NCI-H1417 treated with DMSO at 0.1 percent for 48 hours (cell line): ENCODE measurements at regions not wholly inside any gene's neighbourhood (a gene's known extent, or its start where the extent isn't known, plus 50 kb on each side); places are given as distances from the start of the nearest gene placed in this dataset.
"Not testable (repeated sequence)": the region's sequence is repeated elsewhere in the genome, so short reads cannot be mapped to it uniquely, and the experiment has no call there.

ENCODE experiments used
- DNase-seq: peaks from one replicate; lab custom pipeline; 2025; lab: John Stamatoyannopoulos, UW

GRCh38 chr13:54004026-54004699 lies 975.5 kb downstream of the OLFM4 start:
- DNase-seq = no peak

- no peak for DNase-seq
These were observed 987.9 kb downstream of the OLFM4 start for GRCh38 chr13:54016542-54016941.

- DNase-seq = no peak
These were observed 989.9 kb downstream of the OLFM4 start for GRCh38 chr13:54018485-54018884.

GRCh38 chr13:54029226-54029625 lies 1000.6 kb downstream of the OLFM4 start:
- DNase-seq = no peak

- DNase-seq = no peak
These were observed 1001.1 kb downstream of the OLFM4 start for GRCh38 chr13:54029720-54030119.

- DNase-seq = no peak
These were observed 1004.8 kb downstream of the OLFM4 start for GRCh38 chr13:54033323-54033861.

- DNase-seq = no peak
These were observed 1005.4 kb downstream of the OLFM4 start for GRCh38 chr13:54034047-54034446.

- DNase-seq = not testable (repeated sequence)
These were observed 1028.8 kb downstream of the OLFM4 start for GRCh38 chr13:54057416-54057815.

GRCh38 chr13:54069958-54070357 lies 1041.3 kb downstream of the OLFM4 start:
- not testable (repeated sequence) for DNase-seq

GRCh38 chr13:54077569-54077968 lies 1049.0 kb downstream of the OLFM4 start:
- no peak for DNase-seq

- DNase-seq = no peak
These were observed 1049.8 kb downstream of the OLFM4 start for GRCh38 chr13:54078271-54078870.

- not testable (repeated sequence) for DNase-seq
These were observed 1053.7 kb downstream of the OLFM4 start for GRCh38 chr13:54082309-54082708.

- no peak for DNase-seq
These were observed 1063.3 kb downstream of the OLFM4 start for GRCh38 chr13:54091884-54092283.

GRCh38 chr13:54092686-54093085 lies 1064.1 kb downstream of the OLFM4 start:
- no peak for DNase-seq

- DNase-seq = no peak
These were observed 1082.0 kb downstream of the OLFM4 start for GRCh38 chr13:54110597-54110996.

GRCh38 chr13:54124700-54125099 lies 1096.1 kb downstream of the OLFM4 start:
- DNase-seq = no peak

GRCh38 chr13:54130931-54131330 lies 1102.3 kb downstream of the OLFM4 start:
- not testable (repeated sequence) for DNase-seq

- DNase-seq = not testable (repeated sequence)
These were observed 1102.8 kb downstream of the OLFM4 start for GRCh38 chr13:54131433-54131832.

- DNase-seq = not testable (repeated sequence)
These were observed 1103.5 kb downstream of the OLFM4 start for GRCh38 chr13:54132127-54132526.

GRCh38 chr13:54132720-54133119 lies 1104.1 kb downstream of the OLFM4 start:
- DNase-seq = not testable (repeated sequence)

- no peak for DNase-seq
These were observed 1105.1 kb downstream of the OLFM4 start for GRCh38 chr13:54133746-54134145.

GRCh38 chr13:54144828-54145227 lies 1116.2 kb downstream of the OLFM4 start:
- DNase-seq = no peak

- DNase-seq = no peak
These were observed 1122.2 kb downstream of the OLFM4 start for GRCh38 chr13:54150851-54151250.

- DNase-seq = no peak
These were observed 1133.5 kb downstream of the OLFM4 start for GRCh38 chr13:54162069-54162468.
